H9 (cell line): ENCODE measurements at regions not wholly inside any gene's neighbourhood (a gene's known extent, or its start where the extent isn't known, plus 50 kb on each side); places are given as distances from the start of the nearest gene placed in this dataset.

ENCODE experiments used
- DNase-seq: peaks from one replicate; pipeline ENCODE4 v3.0.0-alpha.2; 2017
- H2AFZ ChIP-seq: one replicate; pipeline ENCODE4 v1.6.1; 2013; ENCODE audit warnings: mild to moderate bottlenecking, low read length, control low read depth, moderate library complexity
- H2AK5ac ChIP-seq: 2 replicates; pipeline ENCODE4 v1.6.1; 2013; ENCODE audit warnings: low read length, control low read depth, mixed read lengths; ENCODE audit not compliant: insufficient read length
- H2BK120ac ChIP-seq: one replicate; pipeline ENCODE4 v1.6.1; 2013; ENCODE audit warnings: low read depth, mild to moderate bottlenecking, low read length, control low read depth, inconsistent platforms; ENCODE audit not compliant: poor library complexity, severe bottlenecking
- H2BK12ac ChIP-seq: 2 replicates; pipeline ENCODE4 v1.6.1; 2013; ENCODE audit warnings: low read length, control low read depth, mixed read lengths, low read depth; ENCODE audit not compliant: insufficient read length
- H2BK15ac ChIP-seq: 2 replicates; pipeline ENCODE4 v1.6.1; 2013; ENCODE audit warnings: low read depth, low read length, control low read depth
- H2BK20ac ChIP-seq: one replicate; pipeline ENCODE4 v1.6.1; 2013; ENCODE audit warnings: low read depth, mild to moderate bottlenecking, low read length, control low read depth, inconsistent platforms; ENCODE audit not compliant: poor library complexity, severe bottlenecking
- H2BK5ac ChIP-seq: 2 replicates; pipeline ENCODE4 v1.6.1; 2013; ENCODE audit warnings: low read length, control low read depth, mixed read lengths; ENCODE audit not compliant: insufficient read length
- H3K14ac ChIP-seq: 2 replicates; pipeline ENCODE4 v1.6.1; 2013; ENCODE audit warnings: low read length, control low read depth; ENCODE audit not compliant: insufficient read depth
- H3K18ac ChIP-seq: 2 replicates; pipeline ENCODE4 v1.6.1; 2013; ENCODE audit warnings: low read depth, mild to moderate bottlenecking, mixed read lengths, low read length, control low read depth; ENCODE audit not compliant: insufficient read length
- H3K23ac ChIP-seq: 2 replicates; pipeline ENCODE4 v1.6.1; 2013; ENCODE audit warnings: low read length, control low read depth, mixed read lengths, low read depth; ENCODE audit not compliant: insufficient read length
- H3K23me2 ChIP-seq: 2 replicates; pipeline ENCODE4 v1.6.1; 2013; ENCODE audit warnings: low read depth, mild to moderate bottlenecking, mixed read lengths, low read length, control low read depth; ENCODE audit not compliant: insufficient read length, poor library complexity, severe bottlenecking
- H3K27ac ChIP-seq: 2 replicates; pipeline ENCODE4 v1.5.1; 2013; ENCODE audit warnings: low read length, control low read depth, mixed read lengths, low read depth; ENCODE audit not compliant: insufficient read length
- H3K27me3 ChIP-seq: 2 replicates; pipeline ENCODE4 v1.6.1; 2013; ENCODE audit warnings: low read length, control low read depth, inconsistent platforms; ENCODE audit not compliant: insufficient read depth
- H3K4ac ChIP-seq: 2 replicates; pipeline ENCODE4 v1.6.1; 2013; ENCODE audit warnings: low read depth, mild to moderate bottlenecking, control low read depth, inconsistent platforms, low read length, moderate library complexity
- H3K4me1 ChIP-seq: 2 replicates; pipeline ENCODE4 v1.6.1; 2013; ENCODE audit warnings: low read length, control low read depth, inconsistent platforms; ENCODE audit not compliant: insufficient read depth
- H3K4me2 ChIP-seq: 2 replicates; pipeline ENCODE4 v1.6.1; 2013; ENCODE audit warnings: low read length, control low read depth, mixed read lengths; ENCODE audit not compliant: insufficient read length, insufficient read depth
- H3K56ac ChIP-seq: 2 replicates; pipeline ENCODE4 v1.6.1; 2013; ENCODE audit warnings: low read depth, mild to moderate bottlenecking, mixed read lengths, low read length, control low read depth; ENCODE audit not compliant: insufficient read length
- H3K79me1 ChIP-seq: 2 replicates; pipeline ENCODE4 v1.6.1; 2013; ENCODE audit warnings: low read depth, mild to moderate bottlenecking, moderate library complexity, low read length, control low read depth, inconsistent platforms; ENCODE audit not compliant: insufficient read depth, poor library complexity, severe bottlenecking
- H3K79me2 ChIP-seq: 2 replicates; pipeline ENCODE4 v1.6.1; 2013; ENCODE audit warnings: low read length, control low read depth, inconsistent platforms; ENCODE audit not compliant: insufficient read depth
- H3K9ac ChIP-seq: 2 replicates; pipeline ENCODE4 v1.6.1; 2013; ENCODE audit warnings: low read length, control low read depth, mixed read lengths; ENCODE audit not compliant: insufficient read length; ENCODE audit errors: extremely low read depth
- H3K9me3 ChIP-seq: one replicate; pipeline ENCODE4 v1.6.1; 2013; ENCODE audit warnings: low read depth, low read length, inconsistent platforms; ENCODE audit not compliant: control insufficient read depth
- H3T11ph ChIP-seq: one replicate; pipeline ENCODE4 v1.6.1; 2013; ENCODE audit warnings: mild to moderate bottlenecking, low read length, control low read depth, inconsistent platforms
- H4K20me1 ChIP-seq: one replicate; pipeline ENCODE4 v1.6.1; 2013; ENCODE audit not compliant: control insufficient read depth, insufficient read length, insufficient read depth
- H4K5ac ChIP-seq: 2 replicates; pipeline ENCODE4 v1.6.1; 2013; ENCODE audit warnings: low read depth, mild to moderate bottlenecking, mixed read lengths, low read length, control low read depth; ENCODE audit not compliant: insufficient read length
- H4K8ac ChIP-seq: replicated peaks from 2 replicates; pipeline ENCODE4 v1.6.1; 2013; ENCODE audit warnings: low read length, control low read depth, mixed read lengths, low read depth; ENCODE audit not compliant: insufficient read length
- H4K91ac ChIP-seq: 2 replicates; pipeline ENCODE4 v1.6.1; 2013; ENCODE audit warnings: low read depth, mild to moderate bottlenecking, moderate library complexity, mixed read lengths, low read length, control low read depth; ENCODE audit not compliant: insufficient read length
- H3K27ac Mint-ChIP-seq, 3 experiments: 2 replicates in 2 of 3; 3 replicates in 1 of 3; pipeline ENCODE4 v1.8.0; 2020 to 2021; ENCODE audit warnings: mixed read lengths in 3 of 3, mild to moderate bottlenecking in 1 of 3, moderate library complexity in 1 of 3
- H3K27me3 Mint-ChIP-seq: 2 replicates; pipeline ENCODE4 v1.8.0; 2021; ENCODE audit warnings: low read depth, mild to moderate bottlenecking, moderate library complexity, mixed read lengths
- H3K36me3 Mint-ChIP-seq, 3 experiments: 2 replicates in 2 of 3; 3 replicates in 1 of 3; pipeline ENCODE4 v1.8.0; 2020 to 2021; ENCODE audit warnings: low read depth in 3 of 3, mixed read lengths in 3 of 3; ENCODE audit not compliant: insufficient read depth in 1 of 3
- H3K4me1 Mint-ChIP-seq, 2 experiments: 2 replicates each; pipeline ENCODE4 v1.8.0; 2020; ENCODE audit warnings: mixed read lengths in 2 of 2
- H3K4me3 Mint-ChIP-seq, 2 experiments: 2 replicates in 1 of 2; 3 replicates in 1 of 2; pipeline ENCODE4 v1.8.0; 2020 to 2021; ENCODE audit warnings: mild to moderate bottlenecking in 2 of 2, mixed read lengths in 2 of 2, moderate library complexity in 1 of 2
- H3K9me3 Mint-ChIP-seq, 2 experiments: 2 replicates in 1 of 2; 3 replicates in 1 of 2; pipeline ENCODE4 v1.8.0; 2020; ENCODE audit warnings: mild to moderate bottlenecking in 2 of 2, mixed read lengths in 2 of 2, moderate library complexity in 1 of 2
- WGBS: extraction: QIAGEN DNeasy Blood & Tissue Kit; methylation state at CpG from one replicate; pipeline ENCODE4 v1.1.7; 2013; ENCODE audit warnings: missing lambda C conversion rate, low lambda C conversion rate, mixed read lengths; ENCODE audit not compliant: insufficient read length; ENCODE audit errors: extremely low coverage; 5-methylcytosine and 5-hydroxymethylcytosine counted together
- TF ChIP-seq, protein P1 (sequence below): fragments of 200-600 bp; sonication (generic); conservative IDR thresholded peaks from 3 replicates; pipeline ENCODE4 v1.8.0; 2021; ENCODE audit warnings: antibody characterized with exemption, mild to moderate bottlenecking

DNA sequence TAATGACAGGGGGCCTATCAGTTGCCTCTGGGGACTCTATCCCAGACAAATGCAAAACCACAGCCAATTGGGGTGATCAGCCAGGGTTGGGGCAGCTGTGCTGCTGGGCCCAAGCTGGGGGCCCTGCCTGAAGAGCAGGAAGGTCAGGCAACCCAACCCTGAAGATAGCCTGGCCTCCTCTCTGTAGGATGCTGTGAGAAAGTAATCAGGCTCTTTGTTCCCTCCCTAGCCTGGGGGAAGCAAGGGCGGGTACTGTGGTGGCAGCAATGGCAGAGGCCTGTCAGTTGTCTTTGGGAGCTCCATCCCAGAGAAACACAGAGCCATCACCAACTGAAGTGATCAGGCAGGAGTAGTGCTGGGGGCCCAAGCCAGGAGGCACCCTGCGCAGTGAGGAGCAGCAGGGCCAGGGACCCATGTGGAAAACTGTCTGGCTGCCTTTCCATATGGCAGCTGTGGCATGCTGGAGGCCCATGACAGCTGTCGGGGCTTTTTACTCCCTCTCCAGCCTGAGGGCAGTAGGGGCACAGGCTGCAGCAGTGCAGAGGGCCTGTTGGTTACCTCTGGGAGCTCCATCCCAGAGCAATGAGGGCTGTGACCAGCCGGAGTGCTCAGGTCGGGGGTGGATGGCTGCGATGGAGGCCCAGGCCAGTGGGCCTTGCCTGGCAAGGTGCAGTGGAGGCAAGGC is 73.6 kb upstream of the ATP12A start:
- peaks cover 4% of the 10 kb centered on the region in 2 experiments for H3K4me1 Mint-ChIP-seq
- Histone ChIP-seq H4K91ac (no peak overlapping the region), H3K14ac (no peak overlapping the region), H3K27me3 (no peaks in the 10 kb centered on the region), H3K27ac (no peak overlapping the region), H3K4ac (no peak overlapping the region), H2BK12ac (no peak overlapping the region), H3K23ac (no peak overlapping the region), H3K79me1 (no peaks in the 10 kb centered on the region), H3K4me2 (no peak overlapping the region), H2AFZ (no peak overlapping the region), H2BK15ac (no peak overlapping the region), H4K8ac (no peak overlapping the region), H3K9me3 (no peaks in the 10 kb centered on the region), H3K23me2 (no peaks in the 10 kb centered on the region), H3K56ac (no peak overlapping the region), H4K5ac (no peak overlapping the region), H3T11ph (no peak overlapping the region), H4K20me1 (no peaks in the 10 kb centered on the region), H2BK5ac (no peak overlapping the region), H2AK5ac (no peak overlapping the region), H3K9ac (no peak overlapping the region), H2BK120ac (no peak overlapping the region), H3K18ac (no peak overlapping the region), H3K79me2 (no peaks in the 10 kb centered on the region), H3K4me1 (no peaks in the 10 kb centered on the region), H2BK20ac (no peak overlapping the region)
- no peak overlapping the region for H3K4me3 Mint-ChIP-seq
- no CpG with 5 or more reads among the region's 6 CpGs for WGBS
- no peak overlapping the region for H3K27ac Mint-ChIP-seq
- H3K27me3 Mint-ChIP-seq = peaks cover 27% of the 10 kb centered on the region
- TF ChIP-seq, protein P1, sequence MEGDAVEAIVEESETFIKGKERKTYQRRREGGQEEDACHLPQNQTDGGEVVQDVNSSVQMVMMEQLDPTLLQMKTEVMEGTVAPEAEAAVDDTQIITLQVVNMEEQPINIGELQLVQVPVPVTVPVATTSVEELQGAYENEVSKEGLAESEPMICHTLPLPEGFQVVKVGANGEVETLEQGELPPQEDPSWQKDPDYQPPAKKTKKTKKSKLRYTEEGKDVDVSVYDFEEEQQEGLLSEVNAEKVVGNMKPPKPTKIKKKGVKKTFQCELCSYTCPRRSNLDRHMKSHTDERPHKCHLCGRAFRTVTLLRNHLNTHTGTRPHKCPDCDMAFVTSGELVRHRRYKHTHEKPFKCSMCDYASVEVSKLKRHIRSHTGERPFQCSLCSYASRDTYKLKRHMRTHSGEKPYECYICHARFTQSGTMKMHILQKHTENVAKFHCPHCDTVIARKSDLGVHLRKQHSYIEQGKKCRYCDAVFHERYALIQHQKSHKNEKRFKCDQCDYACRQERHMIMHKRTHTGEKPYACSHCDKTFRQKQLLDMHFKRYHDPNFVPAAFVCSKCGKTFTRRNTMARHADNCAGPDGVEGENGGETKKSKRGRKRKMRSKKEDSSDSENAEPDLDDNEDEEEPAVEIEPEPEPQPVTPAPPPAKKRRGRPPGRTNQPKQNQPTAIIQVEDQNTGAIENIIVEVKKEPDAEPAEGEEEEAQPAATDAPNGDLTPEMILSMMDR = no peak
- DNase-seq = no peak
- no peaks in the 10 kb centered on the region for H3K36me3 Mint-ChIP-seq
- H3K9me3 Mint-ChIP-seq = peaks cover 4% of the 10 kb centered on the region in 2 experiments; a peak in 4 of 5 replicates
